GM12878 (cell line): ENCODE measurements at regions not wholly inside any gene's neighbourhood (a gene's known extent, or its start where the extent isn't known, plus 50 kb on each side); places are given as distances from the start of the nearest gene placed in this dataset.

Experiments used
- ATAC-seq: fragments of 200-7000 bp; cut with Tn5 transposase; 3 replicates; pipeline ENCODE4 v1.9.1; 2020; ENCODE audit warnings: mild to moderate bottlenecking, moderate library complexity
- BruUV-seq: library from RNA; stranded (reverse); fragments of 400-500 nt; replicated peaks from 2 replicates; lab custom pipeline; 2021; lab: Mats Ljungman, UMichigan
- CTCF ChIA-PET: fragments of 300-600 bp; sonication (Branson Sonifier 250); formaldehyde crosslinking; extraction: SDS; loops from one replicate; lab custom pipeline; 2021; ENCODE audit warnings: inconsistent platforms; lab: Yijun Ruan, JAX
- POLR2A ChIA-PET: fragments of 350-600 bp; formaldehyde crosslinking; extraction: SDS; loops from one replicate; lab custom pipeline; 2021; ENCODE audit warnings: inconsistent platforms; lab: Charles Lee
- RAD21 ChIA-PET: fragments of 300-600 bp; sonication (Branson Sonifier 250); formaldehyde crosslinking; loops from one replicate; lab custom pipeline; 2023; ENCODE audit warnings: antibody characterized with exemption; ENCODE audit not compliant: unreplicated experiment; lab: Charles Lee
- SMC1A ChIA-PET: fragments of 300-600 bp; sonication (Branson Sonifier 250); formaldehyde crosslinking; loops from one replicate; lab custom pipeline; 2023; ENCODE audit not compliant: unreplicated experiment, uncharacterized antibody; lab: Charles Lee
- DNase-seq: peaks from one replicate; pipeline ENCODE4 v3.0.0-alpha.2; 2011; ENCODE audit warnings: low read depth, low spot score
- FAIRE-seq: peaks from 3 replicates; lab custom pipeline; 2011; peaks lifted over from hg19 to GRCh38; lab: Jason Lieb, UNC
- H2AFZ ChIP-seq: 2 replicates; pipeline ENCODE4 v1.6.0; 2011; ENCODE audit warnings: low read depth, low read length, control low read depth; ENCODE audit not compliant: control insufficient read depth
- H3K27ac ChIP-seq: 2 replicates; pipeline ENCODE4 v1.5.1; 2011; ENCODE audit warnings: control low read depth; ENCODE audit not compliant: control insufficient read depth, insufficient read depth
- H3K27me3 ChIP-seq, 2 experiments: replicated peaks in 1 of 2; 2 replicates each; pipeline versions ENCODE4 v1.6.0 to v1.6.1; 2011; ENCODE audit warnings: low read length in 1 of 2; ENCODE audit not compliant: control insufficient read depth in 2 of 2, insufficient read depth in 2 of 2
- H3K36me3 ChIP-seq, 2 experiments: 2 replicates each; pipeline ENCODE4 v1.5.1; 2011; ENCODE audit warnings: low read length in 1 of 2; ENCODE audit not compliant: control insufficient read depth in 2 of 2, insufficient read depth in 2 of 2
- H3K4me1 ChIP-seq: 2 replicates; pipeline ENCODE4 v1.6.1; 2011; ENCODE audit warnings: mild to moderate bottlenecking, low read length, moderate library complexity, mixed read lengths; ENCODE audit not compliant: control insufficient read depth, insufficient read depth
- H3K4me2 ChIP-seq: 2 replicates; pipeline ENCODE4 v1.6.0; 2011; ENCODE audit warnings: control low read depth; ENCODE audit not compliant: control insufficient read depth, insufficient read depth
- H3K4me3 ChIP-seq: fragments of 200-600 bp; sonication (generic); 2 replicates; pipeline ENCODE4 v1.5.1; 2016
- H3K79me2 ChIP-seq: 2 replicates; pipeline ENCODE4 v1.6.0; 2011; ENCODE audit warnings: low read length; ENCODE audit not compliant: control insufficient read depth, insufficient read depth
- H3K9ac ChIP-seq: 2 replicates; pipeline ENCODE4 v1.8.0; 2011; ENCODE audit warnings: low read length, control low read depth, mixed read lengths; ENCODE audit not compliant: control insufficient read depth, insufficient read depth
- H3K9me3 ChIP-seq: replicated peaks from 3 replicates; pipeline ENCODE4 v1.5.1; 2011; ENCODE audit warnings: mild to moderate bottlenecking, low read length; ENCODE audit not compliant: control insufficient read depth, insufficient read depth
- H4K20me1 ChIP-seq: 2 replicates; pipeline ENCODE4 v1.6.0; 2011; ENCODE audit not compliant: control insufficient read depth, insufficient read depth
- BMI1 ChIP-seq: fragments of 450-650 bp; IDR thresholded peaks from 2 replicates; pipeline ENCODE4 v1.6.1; 2016; ENCODE audit warnings: mild to moderate bottlenecking, moderate library complexity, borderline replicate concordance
- FOS ChIP-seq: IDR thresholded peaks from 3 replicates; pipeline ENCODE4 v1.6.1; 2011; ENCODE audit warnings: borderline replicate concordance; ENCODE audit not compliant: insufficient read length; ENCODE audit errors: extremely low read depth
- NFIC ChIP-seq: IDR thresholded peaks from 2 replicates; pipeline ENCODE4 v1.6.1; 2012; ENCODE audit warnings: low read depth, mild to moderate bottlenecking, inconsistent platforms, low read length, moderate library complexity
- NFYB ChIP-seq: IDR thresholded peaks from 2 replicates; pipeline ENCODE4 v1.6.1; 2011; ENCODE audit warnings: low read depth, mild to moderate bottlenecking, low read length, improper control_type of control experiment, moderate library complexity; ENCODE audit not compliant: insufficient read depth
- NR2C1 ChIP-seq: fragments of 450-650 bp; IDR thresholded peaks from 2 replicates; pipeline ENCODE4 v1.6.1; 2017; ENCODE audit warnings: antibody characterized with exemption, mild to moderate bottlenecking, moderate library complexity
- RUNX3 ChIP-seq: IDR thresholded peaks from 2 replicates; pipeline ENCODE4 v1.6.1; 2012; ENCODE audit warnings: low read length, inconsistent platforms
- SREBF2 ChIP-seq: IDR thresholded peaks from 2 replicates; pipeline ENCODE4 v1.6.1; 2012; ENCODE audit warnings: mild to moderate bottlenecking, low read length
- STAT3 ChIP-seq: IDR thresholded peaks from 2 replicates; pipeline ENCODE4 v1.6.1; 2011; ENCODE audit warnings: low read depth, low read length, improper control_type of control experiment
- SUPT20H ChIP-seq: IDR thresholded peaks from 2 replicates; pipeline ENCODE4 v1.6.1; 2011; ENCODE audit warnings: low read depth, mild to moderate bottlenecking, low read length, moderate library complexity, borderline replicate concordance; ENCODE audit not compliant: control insufficient read depth
- ZNF217 ChIP-seq: fragments of 450-650 bp; IDR thresholded peaks from 2 replicates; pipeline ENCODE4 v1.6.1; 2017; ENCODE audit warnings: antibody characterized with exemption, mild to moderate bottlenecking
- ZNF622 ChIP-seq: fragments of 450-650 bp; IDR thresholded peaks from 2 replicates; pipeline ENCODE4 v1.6.1; 2017; ENCODE audit warnings: mild to moderate bottlenecking, inconsistent platforms
- WGBS: methylation state at CpG from one replicate; pipeline ENCODE4 v1.1.6; 2016; ENCODE audit warnings: low lambda C conversion rate; ENCODE audit not compliant: insufficient replicate concordance, insufficient coverage; ENCODE audit errors: missing lambda C conversion rate; 5-methylcytosine and 5-hydroxymethylcytosine counted together
- in situ Hi-C: fragments of 300-500 bp; cut with MboI; formaldehyde crosslinking; loops from 9 replicates; pipeline ENCODE4 v1.14.3; 2018; ENCODE audit warnings: mixed read lengths
- intact Hi-C: fragments of 100-400 bp; cut with micrococcal nuclease; formaldehyde crosslinking; loops from one replicate; pipeline ENCODE4 v1.14.2; 2022; ENCODE audit not compliant: unreplicated experiment
- TF ChIP-seq, protein P1 (sequence below): fragments of 450-650 bp; IDR thresholded peaks from 2 replicates; pipeline ENCODE4 v1.6.1; 2014; ENCODE audit warnings: mild to moderate bottlenecking
- TF ChIP-seq, protein P2 (sequence below): IDR thresholded peaks from 2 replicates; pipeline ENCODE4 v1.6.1; 2012; ENCODE audit warnings: low read length, inconsistent platforms
- TF ChIP-seq, protein P3 (sequence below): IDR thresholded peaks from 2 replicates; pipeline ENCODE4 v1.6.1; 2011; ENCODE audit warnings: mild to moderate bottlenecking, low read depth, low read length, moderate library complexity; ENCODE audit not compliant: insufficient replicate concordance
- TF ChIP-seq, protein P4 (sequence below): IDR thresholded peaks from 2 replicates; pipeline ENCODE4 v1.6.1; 2012; ENCODE audit warnings: low read depth, low read length, improper control_type of control experiment
- TF ChIP-seq, protein P5 (sequence below): fragments of 450-650 bp; IDR thresholded peaks from 2 replicates; pipeline ENCODE4 v1.6.1; 2018; ENCODE audit warnings: mild to moderate bottlenecking, low read depth, moderate library complexity; ENCODE audit not compliant: partially characterized antibody
- TF ChIP-seq, protein P6 (sequence below): IDR thresholded peaks from 2 replicates; pipeline ENCODE4 v1.6.1; 2012; ENCODE audit warnings: low read depth, low read length, improper control_type of control experiment

DNA sequence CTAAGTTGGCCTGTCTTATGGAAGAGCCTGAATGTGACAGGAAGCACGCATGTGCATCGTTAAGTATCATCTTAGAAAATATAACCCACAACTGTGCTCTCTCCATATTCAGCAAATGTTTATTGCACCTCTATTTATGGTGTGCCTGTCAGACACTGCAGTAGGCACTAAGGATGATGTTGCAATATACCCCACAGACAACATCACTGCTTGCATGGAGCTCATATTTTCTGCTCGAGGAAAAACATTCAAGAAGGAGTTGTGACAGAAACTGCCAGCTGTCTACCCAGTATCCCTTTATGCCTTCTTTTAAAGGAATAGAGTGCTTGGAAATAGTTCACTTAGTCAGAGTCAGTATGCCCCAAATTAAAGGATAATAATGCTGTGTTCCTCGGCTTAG, 132.3 kb upstream of the RBFOX1 start (continued):
- TF ChIP-seq, protein P1, sequence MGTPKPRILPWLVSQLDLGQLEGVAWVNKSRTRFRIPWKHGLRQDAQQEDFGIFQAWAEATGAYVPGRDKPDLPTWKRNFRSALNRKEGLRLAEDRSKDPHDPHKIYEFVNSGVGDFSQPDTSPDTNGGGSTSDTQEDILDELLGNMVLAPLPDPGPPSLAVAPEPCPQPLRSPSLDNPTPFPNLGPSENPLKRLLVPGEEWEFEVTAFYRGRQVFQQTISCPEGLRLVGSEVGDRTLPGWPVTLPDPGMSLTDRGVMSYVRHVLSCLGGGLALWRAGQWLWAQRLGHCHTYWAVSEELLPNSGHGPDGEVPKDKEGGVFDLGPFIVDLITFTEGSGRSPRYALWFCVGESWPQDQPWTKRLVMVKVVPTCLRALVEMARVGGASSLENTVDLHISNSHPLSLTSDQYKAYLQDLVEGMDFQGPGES = no peak
- TF ChIP-seq, protein P2, sequence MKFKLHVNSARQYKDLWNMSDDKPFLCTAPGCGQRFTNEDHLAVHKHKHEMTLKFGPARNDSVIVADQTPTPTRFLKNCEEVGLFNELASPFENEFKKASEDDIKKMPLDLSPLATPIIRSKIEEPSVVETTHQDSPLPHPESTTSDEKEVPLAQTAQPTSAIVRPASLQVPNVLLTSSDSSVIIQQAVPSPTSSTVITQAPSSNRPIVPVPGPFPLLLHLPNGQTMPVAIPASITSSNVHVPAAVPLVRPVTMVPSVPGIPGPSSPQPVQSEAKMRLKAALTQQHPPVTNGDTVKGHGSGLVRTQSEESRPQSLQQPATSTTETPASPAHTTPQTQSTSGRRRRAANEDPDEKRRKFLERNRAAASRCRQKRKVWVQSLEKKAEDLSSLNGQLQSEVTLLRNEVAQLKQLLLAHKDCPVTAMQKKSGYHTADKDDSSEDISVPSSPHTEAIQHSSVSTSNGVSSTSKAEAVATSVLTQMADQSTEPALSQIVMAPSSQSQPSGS = no peak
- TF ChIP-seq NR2C1 = no peak
- no peak for TF ChIP-seq BMI1
- TF ChIP-seq, protein P3, sequence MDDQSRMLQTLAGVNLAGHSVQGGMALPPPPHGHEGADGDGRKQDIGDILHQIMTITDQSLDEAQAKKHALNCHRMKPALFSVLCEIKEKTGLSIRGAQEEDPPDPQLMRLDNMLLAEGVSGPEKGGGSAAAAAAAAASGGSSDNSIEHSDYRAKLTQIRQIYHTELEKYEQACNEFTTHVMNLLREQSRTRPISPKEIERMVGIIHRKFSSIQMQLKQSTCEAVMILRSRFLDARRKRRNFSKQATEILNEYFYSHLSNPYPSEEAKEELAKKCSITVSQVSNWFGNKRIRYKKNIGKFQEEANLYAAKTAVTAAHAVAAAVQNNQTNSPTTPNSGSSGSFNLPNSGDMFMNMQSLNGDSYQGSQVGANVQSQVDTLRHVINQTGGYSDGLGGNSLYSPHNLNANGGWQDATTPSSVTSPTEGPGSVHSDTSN = no peak
- no peak for TF ChIP-seq NFIC
- TF ChIP-seq FOS = no peak

DNA sequence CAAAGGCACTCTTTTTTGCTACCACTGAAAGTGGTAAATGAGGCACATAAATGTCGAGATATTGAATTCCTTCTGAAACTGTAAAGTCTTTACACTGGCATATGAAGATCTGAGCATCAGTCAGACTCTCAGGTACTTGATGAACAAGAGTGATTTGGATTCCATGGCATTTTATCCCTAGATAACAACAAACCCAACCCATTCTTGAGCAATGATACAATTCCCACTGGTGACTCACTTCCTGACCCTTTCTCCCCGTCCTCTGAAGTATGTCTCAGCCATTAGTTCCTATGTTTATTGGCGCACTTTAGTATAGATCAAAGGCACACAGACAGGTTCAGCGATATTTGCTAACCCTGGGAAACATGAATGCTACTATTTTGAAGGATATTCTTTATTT, 147.0 kb upstream of the RBFOX1 start:
- Histone ChIP-seq H3K27ac (no peak overlapping the region), H3K4me1 (no peaks in the 10 kb centered on the region), H3K9me3 (no peaks in the 10 kb centered on the region; the same call in 2 of the 3 replicates), H3K9ac (no peak overlapping the region), H3K36me3 (no peaks in the 10 kb centered on the region), H3K27me3 (no peaks in the 10 kb centered on the region), H2AFZ (no peak overlapping the region), H3K4me3 (no peak overlapping the region), H3K79me2 (no peaks in the 10 kb centered on the region), H3K4me2 (no peak overlapping the region), H4K20me1 (no peaks in the 10 kb centered on the region)
- SMC1A ChIA-PET = no interaction called here
- in situ Hi-C loops = no loop called here
- POLR2A ChIA-PET = no interaction called here
- RAD21 ChIA-PET = no interaction called here
- intact Hi-C loops = no loop called here
- DNase-seq = no peak
- BruUV-seq = no TSS peak
- no peak for FAIRE-seq
- CTCF ChIA-PET = no interaction called here
- 14% methylated on average over 4 of the region's 4 CpGs for WGBS
- ATAC-seq = no peak
- TF ChIP-seq SUPT20H (no peak), RUNX3 (no peak), ZNF622 (no peak), STAT3 (no peak), ZNF217 (no peak), NFYB (no peak), SREBF2 (no peak)
- TF ChIP-seq, protein P4, sequence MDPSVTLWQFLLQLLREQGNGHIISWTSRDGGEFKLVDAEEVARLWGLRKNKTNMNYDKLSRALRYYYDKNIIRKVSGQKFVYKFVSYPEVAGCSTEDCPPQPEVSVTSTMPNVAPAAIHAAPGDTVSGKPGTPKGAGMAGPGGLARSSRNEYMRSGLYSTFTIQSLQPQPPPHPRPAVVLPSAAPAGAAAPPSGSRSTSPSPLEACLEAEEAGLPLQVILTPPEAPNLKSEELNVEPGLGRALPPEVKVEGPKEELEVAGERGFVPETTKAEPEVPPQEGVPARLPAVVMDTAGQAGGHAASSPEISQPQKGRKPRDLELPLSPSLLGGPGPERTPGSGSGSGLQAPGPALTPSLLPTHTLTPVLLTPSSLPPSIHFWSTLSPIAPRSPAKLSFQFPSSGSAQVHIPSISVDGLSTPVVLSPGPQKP = no peak
- TF ChIP-seq, protein P5, sequence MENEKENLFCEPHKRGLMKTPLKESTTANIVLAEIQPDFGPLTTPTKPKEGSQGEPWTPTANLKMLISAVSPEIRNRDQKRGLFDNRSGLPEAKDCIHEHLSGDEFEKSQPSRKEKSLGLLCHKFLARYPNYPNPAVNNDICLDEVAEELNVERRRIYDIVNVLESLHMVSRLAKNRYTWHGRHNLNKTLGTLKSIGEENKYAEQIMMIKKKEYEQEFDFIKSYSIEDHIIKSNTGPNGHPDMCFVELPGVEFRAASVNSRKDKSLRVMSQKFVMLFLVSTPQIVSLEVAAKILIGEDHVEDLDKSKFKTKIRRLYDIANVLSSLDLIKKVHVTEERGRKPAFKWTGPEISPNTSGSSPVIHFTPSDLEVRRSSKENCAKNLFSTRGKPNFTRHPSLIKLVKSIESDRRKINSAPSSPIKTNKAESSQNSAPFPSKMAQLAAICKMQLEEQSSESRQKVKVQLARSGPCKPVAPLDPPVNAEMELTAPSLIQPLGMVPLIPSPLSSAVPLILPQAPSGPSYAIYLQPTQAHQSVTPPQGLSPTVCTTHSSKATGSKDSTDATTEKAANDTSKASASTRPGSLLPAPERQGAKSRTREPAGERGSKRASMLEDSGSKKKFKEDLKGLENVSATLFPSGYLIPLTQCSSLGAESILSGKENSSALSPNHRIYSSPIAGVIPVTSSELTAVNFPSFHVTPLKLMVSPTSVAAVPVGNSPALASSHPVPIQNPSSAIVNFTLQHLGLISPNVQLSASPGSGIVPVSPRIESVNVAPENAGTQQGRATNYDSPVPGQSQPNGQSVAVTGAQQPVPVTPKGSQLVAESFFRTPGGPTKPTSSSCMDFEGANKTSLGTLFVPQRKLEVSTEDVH = no peak
- TF ChIP-seq, protein P6, sequence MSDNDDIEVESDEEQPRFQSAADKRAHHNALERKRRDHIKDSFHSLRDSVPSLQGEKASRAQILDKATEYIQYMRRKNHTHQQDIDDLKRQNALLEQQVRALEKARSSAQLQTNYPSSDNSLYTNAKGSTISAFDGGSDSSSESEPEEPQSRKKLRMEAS = no peak
